K562 (cell line): ENCODE measurements at regions not wholly inside any gene's neighbourhood (a gene's known extent, or its start where the extent isn't known, plus 50 kb on each side); places are given as distances from the start of the nearest gene placed in this dataset.

Experiments used
- ATAC-seq: fragments of 200-7000 bp; cut with Tn5 transposase; 3 replicates; pipeline ENCODE4 v1.9.1; 2020; ENCODE audit warnings: moderate library complexity
- BruUV-seq: library from RNA; stranded (reverse); fragments of 400-500 nt; replicated peaks from 2 replicates; lab custom pipeline; 2021; lab: Mats Ljungman, UMichigan
- CTCF ChIA-PET: fragments of 300-600 bp; formaldehyde crosslinking; extraction: SDS; loops from one replicate; lab custom pipeline; 2021; ENCODE audit warnings: low intra/inter-chr PET ratio; lab: Yijun Ruan, JAX
- POLR2A ChIA-PET: fragments of 300-600, 350-650 bp; sonication (Branson Sonifier 250); formaldehyde crosslinking; extraction: SDS; loops from one replicate; lab custom pipeline; 2021; ENCODE audit warnings: antibody characterized with exemption, inconsistent platforms; lab: Yijun Ruan, JAX
- DNase-seq, 4 experiments: peaks; one replicate each; pipeline versions ENCODE4 v3.0.0 to v3.0.0-alpha.2; 2011 to 2018; ENCODE audit warnings: low spot score in 3 of 4, mixed read lengths in 3 of 4; ENCODE audit errors: extremely low read depth in 1 of 4
- FAIRE-seq: peaks from 2 replicates; lab custom pipeline; 2011; peaks lifted over from hg19 to GRCh38; lab: Jason Lieb, UNC
- H2AFZ ChIP-seq: 2 replicates; pipeline ENCODE4 v1.6.0; 2011; ENCODE audit warnings: low read depth, low read length, control low read depth, inconsistent platforms
- H3K27ac ChIP-seq: fragments of 200-600 bp; 3 replicates; pipeline ENCODE4 v1.8.0; 2011; ENCODE audit warnings: low read depth, mild to moderate bottlenecking, control low read depth, inconsistent platforms, low read length, moderate library complexity, mixed read lengths; ENCODE audit errors: extremely low read depth
- H3K27me3 ChIP-seq, 2 experiments: fragments of 300-600 bp in 1 of 2; 2 replicates in 1 of 2; 3 replicates in 1 of 2; pipeline versions ENCODE4 v1.6.0 to v1.8.0; 2011; ENCODE audit warnings: inconsistent platforms in 2 of 2, low read length in 2 of 2, mild to moderate bottlenecking in 1 of 2, mixed read lengths in 1 of 2, moderate library complexity in 1 of 2; ENCODE audit not compliant: control insufficient read depth in 2 of 2, insufficient read depth in 2 of 2
- H3K36me3 ChIP-seq: fragments of 300-600 bp; 3 replicates; pipeline ENCODE4 v1.8.0; 2011; ENCODE audit warnings: mild to moderate bottlenecking, low read length, inconsistent platforms; ENCODE audit not compliant: control insufficient read depth, insufficient read depth
- H3K4me1 ChIP-seq, 2 experiments: fragments of 200-600 bp in 1 of 2; replicated peaks in 1 of 2; 2 replicates in 1 of 2; 3 replicates in 1 of 2; pipeline versions ENCODE4 v1.5.1 to v1.8.0; 2011; ENCODE audit warnings: inconsistent platforms in 2 of 2, low read length in 2 of 2, mild to moderate bottlenecking in 1 of 2, mixed read lengths in 1 of 2, moderate library complexity in 1 of 2; ENCODE audit not compliant: control insufficient read depth in 2 of 2, insufficient read depth in 2 of 2
- H3K4me2 ChIP-seq: 2 replicates; pipeline ENCODE4 v1.6.1; 2011; ENCODE audit warnings: low read length, control low read depth, inconsistent platforms, mixed read lengths; ENCODE audit not compliant: insufficient read depth
- H3K4me3 ChIP-seq: fragments of 200-600 bp; sonication (generic), shearing (Covaris generic); 2 replicates; pipeline ENCODE4 v1.5.1; 2016; ENCODE audit warnings: control low read depth, inconsistent platforms
- H3K79me2 ChIP-seq: fragments of 200-600 bp; 3 replicates; pipeline ENCODE4 v1.8.0; 2011; ENCODE audit warnings: low read length, inconsistent platforms; ENCODE audit not compliant: control insufficient read depth, insufficient read depth
- H3K9ac ChIP-seq, 2 experiments: 2 replicates each; pipeline versions ENCODE4 v1.6.0 to v1.6.1; 2011; ENCODE audit warnings: low read depth in 2 of 2, low read length in 2 of 2, control low read depth in 1 of 2, inconsistent platforms in 1 of 2, mild to moderate bottlenecking in 1 of 2, mixed read lengths in 1 of 2; ENCODE audit not compliant: insufficient read depth in 1 of 2
- H3K9me1 ChIP-seq: one replicate; pipeline ENCODE4 v1.6.0; 2011; ENCODE audit warnings: inconsistent platforms, mild to moderate bottlenecking, low read length, moderate library complexity; ENCODE audit not compliant: control insufficient read depth, insufficient read depth
- H3K9me3 ChIP-seq: replicated peaks from 2 replicates; pipeline ENCODE4 v1.5.1; 2011; ENCODE audit warnings: low read depth, low read length, inconsistent platforms; ENCODE audit not compliant: control insufficient read depth, insufficient read depth
- H4K20me1 ChIP-seq: replicated peaks from 2 replicates; pipeline ENCODE4 v1.6.1; 2011; ENCODE audit warnings: low read length, inconsistent platforms, mixed read lengths; ENCODE audit not compliant: control insufficient read depth, insufficient read depth
- ARID3B ChIP-seq: fragments of 250-450 bp; sonication (Bioruptor Pico); IDR thresholded peaks from 2 replicates; pipeline ENCODE4 v1.4.0; 2020; ENCODE audit warnings: borderline replicate concordance
- BDP1 ChIP-seq: IDR thresholded peaks from 3 replicates; pipeline ENCODE4 v1.6.1; 2011; ENCODE audit not compliant: insufficient read length, insufficient read depth
- DPF2 ChIP-seq: fragments of 450-650 bp; IDR thresholded peaks from 2 replicates; pipeline ENCODE4 v1.6.1; 2016
- E2F4 ChIP-seq: sonication (generic); formaldehyde crosslinking; IDR thresholded peaks from 2 replicates; pipeline ENCODE4 v1.8.0; 2022; ENCODE audit warnings: mild to moderate bottlenecking, low read depth, missing genetic modification reagents
- ESRRB ChIP-seq: fragments of 250-450 bp; sonication (Bioruptor Pico); IDR thresholded peaks from 2 replicates; pipeline ENCODE4 v1.5.0; 2020; ENCODE audit warnings: mild to moderate bottlenecking, moderate library complexity, borderline replicate concordance
- FOXO4 ChIP-seq: fragments of 450-650 bp; formaldehyde crosslinking; IDR thresholded peaks from 2 replicates; pipeline ENCODE4 v1.4.0; 2020; ENCODE audit warnings: mild to moderate bottlenecking, moderate library complexity
- GTF2F1 ChIP-seq: IDR thresholded peaks from 2 replicates; pipeline ENCODE4 v1.6.1; 2011; ENCODE audit warnings: low read depth, low read length, improper control_type of control experiment
- HOMEZ ChIP-seq: fragments of 250-450 bp; sonication (Bioruptor Pico); IDR thresholded peaks from 2 replicates; pipeline ENCODE4 v1.4.0; 2020; ENCODE audit warnings: mild to moderate bottlenecking, moderate library complexity
- STAT5B ChIP-seq: fragments of 250-450 bp; sonication (Bioruptor Pico); IDR thresholded peaks from 2 replicates; pipeline ENCODE4 v1.8.0; 2021; ENCODE audit warnings: mild to moderate bottlenecking, inconsistent platforms
- ZNF140 ChIP-seq: fragments of 250-450 bp; sonication (Bioruptor Pico); IDR thresholded peaks from 2 replicates; pipeline ENCODE4 v1.8.0; 2021; ENCODE audit warnings: moderate library complexity, mild to moderate bottlenecking, inconsistent platforms
- ZNF263 ChIP-seq: sonication (generic); formaldehyde crosslinking; IDR thresholded peaks from 2 replicates; pipeline ENCODE4 v1.8.0; 2022; ENCODE audit warnings: mild to moderate bottlenecking, missing genetic modification reagents, borderline replicate concordance
- ZNF551 ChIP-seq: fragments of 250-450 bp; sonication (Bioruptor Pico); IDR thresholded peaks from 2 replicates; pipeline ENCODE4 v1.5.0; 2021; ENCODE audit warnings: mild to moderate bottlenecking, moderate library complexity
- ZNF79 ChIP-seq: fragments of 250-450 bp; sonication (Bioruptor Pico); IDR thresholded peaks from 2 replicates; pipeline ENCODE4 v1.4.0; 2020; ENCODE audit warnings: low read depth, mild to moderate bottlenecking, moderate library complexity
- in situ Hi-C: fragments of 300-500 bp; cut with MboI; formaldehyde crosslinking; loops from 4 replicates; pipeline ENCODE4 v1.15.0; 2018; ENCODE audit warnings: inconsistent platforms, mixed read lengths
- intact Hi-C: fragments of 100-400 bp; cut with micrococcal nuclease; formaldehyde crosslinking; loops from 2 replicates; pipeline ENCODE4 v1.14.2; 2022

- ChIA-PET CTCF (no interaction called here), POLR2A (no interaction called here)
- Histone ChIP-seq H3K4me1 (no peaks in the 10 kb centered on the region), H4K20me1 (no peaks in the 10 kb centered on the region), H3K4me2 (no peak overlapping the region), H3K36me3 (no peaks in the 10 kb centered on the region), H3K79me2 (no peaks in the 10 kb centered on the region), H3K9ac (no peak overlapping the region), H3K9me1 (no peaks in the 10 kb centered on the region), H3K4me3 (no peak overlapping the region), H2AFZ (no peak overlapping the region), H3K27me3 (no peaks in the 10 kb centered on the region), H3K9me3 (peaks cover 4% of the 10 kb centered on the region; the same call in 1 of the 2 replicates), H3K27ac (no peak overlapping the region)
- intact Hi-C loops, result no loop called here
- BruUV-seq, result no TSS peak
- FAIRE-seq, result no peak
- no peak for ATAC-seq
- no peak for DNase-seq
- in situ Hi-C loops, result no loop called here
- TF ChIP-seq ZNF263 (CRISPR knock-in tag), result no peak
- TF ChIP-seq ZNF140 (CRISPR knock-in tag), result no peak
- no peak for TF ChIP-seq FOXO4 (CRISPR knock-in tag)
- TF ChIP-seq BDP1, result no peak
- TF ChIP-seq ESRRB (CRISPR knock-in tag), result no peak
- no peak for TF ChIP-seq STAT5B
- TF ChIP-seq HOMEZ (CRISPR knock-in tag), result no peak
- no peak for TF ChIP-seq GTF2F1
- TF ChIP-seq E2F4, result no peak
- TF ChIP-seq DPF2, result no peak
- no peak for TF ChIP-seq ZNF79 (CRISPR knock-in tag)
- TF ChIP-seq ARID3B (CRISPR knock-in tag), result no peak
- TF ChIP-seq ZNF551, result no peak
Measured at GRCh38 chr7:109376576-109376975, 806.9 kb downstream of the DNAJB9 start.
